ENCODE measurements at regions not wholly inside any gene's neighbourhood (a gene's known extent, or its start where the extent isn't known, plus 50 kb on each side); places are given as distances from the start of the nearest gene placed in this dataset.
A peak's percentile ranks its signal among the peaks of the same experiment; 100 is the strongest.
"Not testable (repeated sequence)": the region's sequence is repeated elsewhere in the genome, so short reads cannot be mapped to it uniquely, and the experiment has no call there.

GRCh38 chr6:94150886-94151285 lies 731.5 kb upstream of the EPHA7 start:
- TF ChIP-seq POLR2A (IDR thresholded peaks at IDR 0.05), result no peak
- no peaks in the 10 kb centered on the region for H3K4me1 ChIP-seq
- no peaks in the 10 kb centered on the region for H3K27me3 ChIP-seq
- no peaks in the 10 kb centered on the region for H3K9me3 ChIP-seq
- no peak for DNase-seq
- no peaks in the 10 kb centered on the region for H3K36me3 ChIP-seq
- no peak overlapping the region for H3K4me3 ChIP-seq (replicated peaks in 1 of 3)
- no peak overlapping the region for H3K27ac ChIP-seq
- intact Hi-C loops (cut with DNase I), result no loop called here
- 87 to 91% methylated on average over 2 of the region's 2 CpGs for WGBS, 2 donors

- no peak for TF ChIP-seq POLR2A (IDR thresholded peaks at IDR 0.05)
- TF ChIP-seq CTCF (IDR thresholded peaks at IDR 0.05), result no peak
- no peak overlapping the region for H3K27ac ChIP-seq
- intact Hi-C loops (cut with DNase I), result no loop called here
- H3K4me3 ChIP-seq (replicated peaks in 1 of 3), result no peak overlapping the region
- DNase-seq, result no peak
- no peaks in the 10 kb centered on the region for H3K36me3 ChIP-seq
- no peaks in the 10 kb centered on the region for H3K27me3 ChIP-seq
- H3K4me1 ChIP-seq, result no peaks in the 10 kb centered on the region
- no peaks in the 10 kb centered on the region for H3K9me3 ChIP-seq
Measured at GRCh38 chr6:94144807-94145206, 725.4 kb upstream of the EPHA7 start.

- H3K9me3 ChIP-seq; H3K27ac ChIP-seq; H3K4me1 ChIP-seq; H3K27me3 ChIP-seq; H3K4me3 ChIP-seq (replicated peaks in 1 of 3); intact Hi-C loops (cut with DNase I); H3K36me3 ChIP-seq; DNase-seq: not testable (repeated sequence)
- 93% methylated on average over 11 of the region's 11 CpGs for WGBS, 2 donors
Measured at GRCh38 chr6:94137178-94137577, 717.8 kb upstream of the EPHA7 start.

GRCh38 chr6:94133106-94133505 lies 713.7 kb upstream of the EPHA7 start:
- no peak for TF ChIP-seq POLR2A (IDR thresholded peaks at IDR 0.05)
- TF ChIP-seq CTCF (IDR thresholded peaks at IDR 0.05), result no peak
- no peak for DNase-seq
- no peaks in the 10 kb centered on the region for H3K9me3 ChIP-seq
- intact Hi-C loops (cut with DNase I), result no loop called here
- H3K4me1 ChIP-seq, result peaks cover 9 to 11% of the 10 kb centered on the region in 2 donors
- 84 to 85% methylated on average over 2 of the region's 2 CpGs for WGBS, 2 donors
- no peak overlapping the region for H3K4me3 ChIP-seq (replicated peaks in 1 of 3)
- H3K27me3 ChIP-seq, result no peaks in the 10 kb centered on the region
- H3K36me3 ChIP-seq, result no peaks in the 10 kb centered on the region
- no peak overlapping the region for H3K27ac ChIP-seq

- TF ChIP-seq POLR2A (IDR thresholded peaks at IDR 0.05), result no peak
- no peak for TF ChIP-seq CTCF (IDR thresholded peaks at IDR 0.05)
- H3K4me1 ChIP-seq, result peaks cover 9 to 11% of the 10 kb centered on the region in 2 donors
- no peaks in the 10 kb centered on the region for H3K9me3 ChIP-seq
- 89 to 92% methylated on average over 2 of the region's 2 CpGs for WGBS, 2 donors
- DNase-seq, result no peak
- intact Hi-C loops (cut with DNase I), result no loop called here
- H3K27me3 ChIP-seq, result no peaks in the 10 kb centered on the region
- H3K36me3 ChIP-seq, result no peaks in the 10 kb centered on the region
- no peak overlapping the region for H3K27ac ChIP-seq
- no peak overlapping the region for H3K4me3 ChIP-seq (replicated peaks in 1 of 3)
Measured at GRCh38 chr6:94131271-94131670, 711.9 kb upstream of the EPHA7 start.

- TF ChIP-seq CTCF (IDR thresholded peaks at IDR 0.05) (no peak), POLR2A (IDR thresholded peaks at IDR 0.05) (no peak)
- intact Hi-C loops (cut with DNase I), result no loop called here
- H3K27ac ChIP-seq, result no peak overlapping the region
- peaks cover 9 to 11% of the 10 kb centered on the region in 2 donors for H3K4me1 ChIP-seq
- no peaks in the 10 kb centered on the region for H3K9me3 ChIP-seq
- no peak overlapping the region for H3K4me3 ChIP-seq (replicated peaks in 1 of 3)
- H3K36me3 ChIP-seq, result no peaks in the 10 kb centered on the region
- DNase-seq, result peak; percentile 4 to 44
- 5 to 10% methylated on average over 1 of the region's 1 CpG for WGBS, 2 donors
- H3K27me3 ChIP-seq, result no peaks in the 10 kb centered on the region
Measured at GRCh38 chr6:94130478-94130877, 711.1 kb upstream of the EPHA7 start.

All from thyroid gland (tissue), 4 donors.